Memory B cell (primary cell): ENCODE measurements at regions not wholly inside any gene's neighbourhood (a gene's known extent, or its start where the extent isn't known, plus 50 kb on each side); places are given as distances from the start of the nearest gene placed in this dataset.
"Not testable (repeated sequence)": the region's sequence is repeated elsewhere in the genome, so short reads cannot be mapped to it uniquely, and the experiment has no call there.

Experiments used
- ATAC-seq: fragments of 150-1000 bp; cut with Tn5 transposase; 2 replicates; pipeline ENCODE4 v1.10.0; 2021; ENCODE audit warnings: low read depth, mild to moderate bottlenecking, moderate library complexity
- DNase-seq, 2 donors: peaks; one replicate each; pipeline ENCODE4 v3.0.0; 2022; ENCODE audit warnings: low spot score in 2 of 2
- H3K27ac Mint-ChIP-seq: one replicate; pipeline ENCODE4 v1.8.0; 2022; ENCODE audit warnings: mild to moderate bottlenecking, moderate library complexity, mixed read lengths
- H3K27me3 Mint-ChIP-seq: one replicate; pipeline ENCODE4 v1.8.0; 2022; ENCODE audit warnings: mixed read lengths
- H3K36me3 Mint-ChIP-seq: one replicate; pipeline ENCODE4 v1.8.0; 2022; ENCODE audit warnings: mild to moderate bottlenecking, mixed read lengths
- H3K4me1 Mint-ChIP-seq: one replicate; pipeline ENCODE4 v1.8.0; 2022; ENCODE audit warnings: mixed read lengths
- H3K4me3 Mint-ChIP-seq: one replicate; pipeline ENCODE4 v1.8.0; 2022; ENCODE audit warnings: mild to moderate bottlenecking, moderate library complexity, mixed read lengths
- H3K9me3 Mint-ChIP-seq: one replicate; pipeline ENCODE4 v1.8.0; 2022; ENCODE audit warnings: mixed read lengths

- ATAC-seq = no peak
- H3K9me3 Mint-ChIP-seq = no peaks in the 10 kb centered on the region
- DNase-seq = no peak
Observed at GRCh38 chr13:22855926-22856325, 324.9 kb upstream of the SGCG start.

GRCh38 chr13:22858980-22859379 is 321.8 kb upstream of the SGCG start:
- not testable (repeated sequence) for H3K4me1 Mint-ChIP-seq, H3K27ac Mint-ChIP-seq, H3K4me3 Mint-ChIP-seq, H3K36me3 Mint-ChIP-seq, ATAC-seq, H3K9me3 Mint-ChIP-seq, DNase-seq, H3K27me3 Mint-ChIP-seq

More at GRCh38 chr13:22855926-22856325, 324.9 kb upstream of the SGCG start:
- Mint-ChIP-seq H3K27me3 (no peaks in the 10 kb centered on the region), H3K4me1 (no peaks in the 10 kb centered on the region), H3K27ac (no peak overlapping the region), H3K36me3 (no peaks in the 10 kb centered on the region), H3K4me3 (no peak overlapping the region)

GRCh38 chr13:22859411-22859810 is 321.4 kb upstream of the SGCG start:
- H3K9me3 Mint-ChIP-seq, H3K36me3 Mint-ChIP-seq, DNase-seq, H3K27me3 Mint-ChIP-seq, H3K4me3 Mint-ChIP-seq, H3K4me1 Mint-ChIP-seq, H3K27ac Mint-ChIP-seq, ATAC-seq: not testable (repeated sequence)

GRCh38 chr13:22861958-22862466 is 318.8 kb upstream of the SGCG start:
- no peak overlapping the region for H3K4me3 Mint-ChIP-seq
- no peak overlapping the region for H3K27ac Mint-ChIP-seq
- H3K27me3 Mint-ChIP-seq = no peaks in the 10 kb centered on the region
- H3K4me1 Mint-ChIP-seq = no peaks in the 10 kb centered on the region
- no peak for DNase-seq
- no peaks in the 10 kb centered on the region for H3K9me3 Mint-ChIP-seq
- H3K36me3 Mint-ChIP-seq = no peaks in the 10 kb centered on the region
- no peak for ATAC-seq

- H3K27me3 Mint-ChIP-seq = no peaks in the 10 kb centered on the region
Observed at GRCh38 chr13:22862478-22862877, 318.3 kb upstream of the SGCG start.

GRCh38 chr13:22866221-22866620 is 314.6 kb upstream of the SGCG start:
- Mint-ChIP-seq H3K4me1 (no peaks in the 10 kb centered on the region), H3K4me3 (no peak overlapping the region), H3K9me3 (peaks cover 2% of the 10 kb centered on the region), H3K27ac (no peak overlapping the region), H3K36me3 (no peaks in the 10 kb centered on the region), H3K27me3 (no peaks in the 10 kb centered on the region)
- ATAC-seq (no peak), DNase-seq (no peak)

More at GRCh38 chr13:22862478-22862877, 318.3 kb upstream of the SGCG start:
- Mint-ChIP-seq H3K4me3 (no peak overlapping the region), H3K36me3 (no peaks in the 10 kb centered on the region), H3K4me1 (no peaks in the 10 kb centered on the region), H3K9me3 (no peaks in the 10 kb centered on the region), H3K27ac (no peak overlapping the region)
- no peak for DNase-seq
- no peak for ATAC-seq

- H3K27ac Mint-ChIP-seq = no peak overlapping the region
Observed at GRCh38 chr13:22871231-22871630, 309.5 kb upstream of the SGCG start.

GRCh38 chr13:22874839-22875238 is 305.9 kb upstream of the SGCG start:
- DNase-seq (no peak), ATAC-seq (no peak)
- Mint-ChIP-seq H3K27me3 (peaks cover 4% of the 10 kb centered on the region), H3K4me1 (no peaks in the 10 kb centered on the region), H3K4me3 (no peak overlapping the region), H3K27ac (no peak overlapping the region), H3K36me3 (no peaks in the 10 kb centered on the region), H3K9me3 (peaks cover 7% of the 10 kb centered on the region)

More at GRCh38 chr13:22871231-22871630, 309.5 kb upstream of the SGCG start:
- Mint-ChIP-seq H3K4me3 (no peak overlapping the region), H3K4me1 (no peaks in the 10 kb centered on the region), H3K36me3 (no peaks in the 10 kb centered on the region), H3K9me3 (peaks cover 7% of the 10 kb centered on the region), H3K27me3 (peaks cover 4% of the 10 kb centered on the region)
- no peak for ATAC-seq
- no peak for DNase-seq

- no peaks in the 10 kb centered on the region for H3K4me1 Mint-ChIP-seq
- H3K27me3 Mint-ChIP-seq = peaks cover 4% of the 10 kb centered on the region
- H3K9me3 Mint-ChIP-seq = peaks cover 5% of the 10 kb centered on the region
- no peak overlapping the region for H3K27ac Mint-ChIP-seq
- DNase-seq (no peak), ATAC-seq (no peak)
- no peak overlapping the region for H3K4me3 Mint-ChIP-seq
- no peaks in the 10 kb centered on the region for H3K36me3 Mint-ChIP-seq
Observed at GRCh38 chr13:22877421-22877820, 303.4 kb upstream of the SGCG start.

- H3K9me3 Mint-ChIP-seq = peaks cover 2% of the 10 kb centered on the region
- ATAC-seq = no peak
- no peak overlapping the region for H3K27ac Mint-ChIP-seq
- H3K36me3 Mint-ChIP-seq = no peaks in the 10 kb centered on the region
- H3K4me3 Mint-ChIP-seq = no peak overlapping the region
- H3K27me3 Mint-ChIP-seq = no peaks in the 10 kb centered on the region
- DNase-seq = no peak
- peaks cover 2% of the 10 kb centered on the region for H3K4me1 Mint-ChIP-seq
Observed at GRCh38 chr13:22880741-22881720, 299.7 kb upstream of the SGCG start.

GRCh38 chr13:22881721-22882608 is 298.8 kb upstream of the SGCG start:
- DNase-seq, ATAC-seq, H3K9me3 Mint-ChIP-seq, H3K4me3 Mint-ChIP-seq, H3K27ac Mint-ChIP-seq, H3K4me1 Mint-ChIP-seq, H3K36me3 Mint-ChIP-seq, H3K27me3 Mint-ChIP-seq: not testable (repeated sequence)

GRCh38 chr13:22883262-22883840 is 297.4 kb upstream of the SGCG start:
- Mint-ChIP-seq H3K27ac (no peak overlapping the region), H3K9me3 (peaks cover 2% of the 10 kb centered on the region), H3K4me1 (peaks cover 2% of the 10 kb centered on the region), H3K27me3 (no peaks in the 10 kb centered on the region), H3K36me3 (no peaks in the 10 kb centered on the region), H3K4me3 (no peak overlapping the region)
- DNase-seq = no peak
- ATAC-seq = no peak

- H3K9me3 Mint-ChIP-seq = peaks cover 2% of the 10 kb centered on the region
- H3K27me3 Mint-ChIP-seq = no peaks in the 10 kb centered on the region
- H3K4me3 Mint-ChIP-seq = no peak overlapping the region
- no peak for ATAC-seq
- no peak for DNase-seq
- H3K36me3 Mint-ChIP-seq = no peaks in the 10 kb centered on the region
- H3K4me1 Mint-ChIP-seq = peaks cover 2% of the 10 kb centered on the region
- H3K27ac Mint-ChIP-seq = no peak overlapping the region
Observed at GRCh38 chr13:22883956-22884355, 296.8 kb upstream of the SGCG start.

- H3K27ac Mint-ChIP-seq, ATAC-seq, DNase-seq, H3K27me3 Mint-ChIP-seq, H3K9me3 Mint-ChIP-seq, H3K4me3 Mint-ChIP-seq, H3K4me1 Mint-ChIP-seq, H3K36me3 Mint-ChIP-seq: not testable (repeated sequence)
Observed at GRCh38 chr13:22886061-22886460, 294.7 kb upstream of the SGCG start.
